GM18909 (cell line): ENCODE measurements at regions not wholly inside any gene's neighbourhood (a gene's known extent, or its start where the extent isn't known, plus 50 kb on each side); places are given as distances from the start of the nearest gene placed in this dataset.
"Not testable (repeated sequence)": the region's sequence is repeated elsewhere in the genome, so short reads cannot be mapped to it uniquely, and the experiment has no call there.

ENCODE experiments used
- ATAC-seq: cut with Tn5 transposase; IDR thresholded peaks from one replicate; pipeline ENCODE4 v1.9.1; 2021; ENCODE audit warnings: mild to moderate bottlenecking; ENCODE audit not compliant: unreplicated experiment, poor library complexity

DNA sequence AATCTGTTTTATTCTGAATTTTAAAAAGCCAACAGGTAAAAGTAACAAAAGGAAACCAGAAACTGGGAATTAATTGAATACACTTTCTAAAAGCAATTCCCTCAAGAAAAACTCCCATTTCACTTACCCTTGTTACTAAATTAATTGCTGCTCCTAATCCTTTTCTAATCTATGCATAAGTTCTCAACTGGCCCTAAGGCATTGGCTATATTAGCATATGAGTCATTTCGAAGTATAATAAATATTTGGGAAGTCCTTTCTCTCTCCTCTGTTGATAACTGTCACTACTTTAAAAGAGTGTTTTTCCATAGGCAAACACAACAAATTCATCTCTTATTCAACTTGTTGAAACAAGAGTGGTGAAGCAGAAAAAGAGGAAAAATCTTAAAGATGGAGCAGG lies 486.5 kb upstream of the HTR2C start:
- no peak for ATAC-seq

DNA sequence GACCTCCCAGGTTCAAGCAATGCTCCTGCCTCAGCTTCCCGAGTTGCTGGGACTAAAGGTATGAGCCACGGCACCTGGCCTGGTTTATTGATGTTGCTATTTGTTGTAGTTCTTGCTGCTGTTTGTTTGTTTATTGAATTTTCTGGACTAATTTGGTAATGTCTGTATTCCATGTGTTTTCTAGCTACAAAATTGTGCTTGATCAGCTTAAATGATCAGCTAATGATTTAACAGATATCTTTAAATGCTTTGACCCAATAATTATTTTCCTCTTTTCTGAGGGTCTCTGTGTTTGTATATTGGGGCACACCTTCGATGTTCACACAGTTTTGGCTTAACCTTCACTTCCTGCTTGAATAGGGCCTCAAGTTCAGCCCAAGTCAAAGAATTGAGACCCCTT lies 488.1 kb upstream of the HTR2C start:
- ATAC-seq = no peak

DNA sequence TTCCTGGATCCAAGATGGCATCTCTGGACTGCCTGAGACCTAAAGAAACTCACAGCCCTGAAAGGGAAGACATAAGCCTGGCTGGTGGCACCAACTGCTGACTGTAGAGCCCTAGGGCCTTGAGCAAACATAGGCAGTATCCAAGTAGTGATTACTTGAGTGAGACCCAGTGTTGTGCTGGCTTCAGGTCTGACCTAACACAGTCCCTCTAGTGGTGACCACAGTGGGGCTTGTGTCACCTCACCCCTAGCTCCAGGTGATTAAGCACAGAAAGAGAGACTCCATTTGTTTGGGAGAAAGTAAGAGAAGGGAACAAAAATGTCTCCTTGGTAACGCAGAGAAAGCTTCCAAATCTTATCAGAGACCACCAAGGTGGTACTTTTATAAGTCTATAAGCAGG lies 496.3 kb upstream of the HTR2C start:
- no peak for ATAC-seq

DNA sequence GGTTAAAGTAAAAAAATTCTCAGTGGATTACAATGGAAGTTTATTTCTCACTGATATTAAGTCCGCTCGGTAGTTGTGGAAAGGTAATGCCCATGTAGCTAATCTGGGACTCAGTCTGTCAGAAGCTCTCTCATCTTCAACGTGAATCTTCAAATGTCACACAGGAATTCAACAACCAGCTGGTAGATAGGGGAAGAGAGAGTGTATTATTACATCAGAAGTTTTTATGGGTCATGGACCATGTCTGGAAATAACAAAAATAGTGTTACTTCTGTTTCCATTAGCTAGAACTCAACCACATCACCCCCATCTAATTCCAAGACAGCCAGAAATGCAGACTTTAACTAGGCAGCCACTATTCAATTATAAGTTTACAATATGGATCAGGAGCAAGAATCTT lies 506.1 kb upstream of the HTR2C start:
- no peak for ATAC-seq

DNA sequence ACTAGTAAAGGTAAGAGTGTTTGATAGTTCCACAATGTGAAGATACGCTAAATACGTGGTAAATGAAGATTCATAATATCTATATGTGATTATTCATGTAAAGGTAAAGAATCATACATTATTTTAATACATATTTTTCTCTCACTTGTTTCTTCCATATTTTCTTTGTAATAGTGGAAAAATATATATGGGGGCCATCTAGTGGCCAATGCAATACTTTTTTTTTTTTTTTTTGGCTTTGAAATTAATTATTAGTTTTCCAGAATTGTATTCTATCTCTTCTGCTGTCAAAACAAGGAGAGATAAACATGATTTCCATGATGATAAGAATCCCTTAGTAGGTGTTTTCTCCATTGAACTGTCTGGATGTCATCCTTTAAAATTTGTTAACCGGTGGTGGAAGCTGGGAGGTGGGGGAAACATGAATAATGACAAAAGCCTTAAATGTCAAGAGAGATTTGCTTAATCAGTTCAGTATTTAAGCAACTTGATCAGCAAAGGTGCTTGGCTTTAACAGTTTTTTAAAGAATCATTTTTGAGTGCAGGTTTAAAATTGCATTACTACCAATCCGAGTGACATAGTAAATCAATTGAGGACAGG lies 508.7 kb upstream of the HTR2C start:
- no peak for ATAC-seq

DNA sequence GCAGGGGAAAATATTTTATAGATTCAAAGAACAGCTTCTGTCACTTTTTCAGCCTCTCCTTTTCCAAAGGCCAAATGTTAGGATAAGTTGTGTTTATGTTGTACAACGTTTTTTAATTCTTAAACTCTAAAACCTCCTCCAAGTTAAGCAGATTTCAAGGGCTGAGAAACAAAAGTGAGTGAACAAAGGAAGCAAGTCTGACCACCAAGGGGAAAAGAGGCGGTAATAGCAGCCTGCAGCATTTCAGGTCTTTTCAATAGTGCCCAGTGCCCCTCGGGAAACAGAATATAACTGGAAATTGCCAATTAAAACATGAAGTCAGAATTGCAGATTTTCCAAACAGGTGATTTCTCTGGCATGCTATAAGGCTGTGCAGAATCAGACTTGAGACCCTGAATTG lies 510.0 kb upstream of the HTR2C start:
- no peak for ATAC-seq

DNA sequence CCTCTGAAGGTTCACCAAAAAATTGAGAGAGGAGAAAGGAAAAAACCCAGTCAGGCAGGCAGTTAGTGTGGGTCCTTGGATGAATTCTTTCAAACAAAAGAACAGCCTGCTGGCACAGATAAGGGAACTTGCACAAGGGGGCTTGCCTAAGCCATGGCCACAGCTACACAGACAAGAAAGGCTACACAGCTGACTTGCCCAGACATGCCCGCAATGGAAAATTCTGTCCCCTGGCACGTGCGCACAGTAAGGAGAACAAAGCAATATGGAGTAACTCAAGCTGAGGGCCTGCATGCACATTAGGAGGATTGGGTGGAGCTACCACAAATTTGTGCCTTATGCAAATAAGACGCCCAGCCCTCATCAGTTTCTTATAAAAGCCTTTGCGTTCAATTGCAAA lies 512.5 kb upstream of the HTR2C start:
- ATAC-seq = no peak

DNA sequence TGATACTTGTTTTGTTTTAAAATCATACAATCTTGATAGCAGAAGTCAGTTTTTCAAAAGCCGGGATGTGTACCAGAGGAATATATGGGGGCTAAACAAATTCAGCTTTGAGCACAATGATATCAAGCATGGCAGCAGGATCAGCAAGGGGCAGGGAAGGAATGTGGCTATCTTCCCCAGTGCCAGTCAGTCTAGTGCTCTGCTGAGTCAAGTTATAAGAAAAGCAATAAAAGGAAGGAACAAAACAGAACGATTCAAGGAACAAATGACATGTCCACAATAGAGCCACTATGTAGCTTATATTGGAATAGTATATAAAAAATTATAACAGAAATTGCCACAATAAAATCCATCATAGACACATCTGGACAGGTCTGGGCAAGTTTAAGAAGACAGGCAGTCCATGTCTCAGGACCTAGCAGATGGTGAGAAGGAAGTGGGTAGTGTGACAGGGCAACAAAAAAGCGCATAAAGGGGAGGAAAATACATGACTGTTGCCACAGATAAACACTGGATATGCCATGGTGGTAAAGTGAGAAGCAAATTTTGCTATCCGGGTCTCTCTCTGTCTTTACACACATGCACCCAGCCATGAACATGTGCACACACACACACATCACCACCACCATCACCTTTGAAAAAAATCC lies 518.2 kb upstream of the HTR2C start:
- ATAC-seq = no peak

DNA sequence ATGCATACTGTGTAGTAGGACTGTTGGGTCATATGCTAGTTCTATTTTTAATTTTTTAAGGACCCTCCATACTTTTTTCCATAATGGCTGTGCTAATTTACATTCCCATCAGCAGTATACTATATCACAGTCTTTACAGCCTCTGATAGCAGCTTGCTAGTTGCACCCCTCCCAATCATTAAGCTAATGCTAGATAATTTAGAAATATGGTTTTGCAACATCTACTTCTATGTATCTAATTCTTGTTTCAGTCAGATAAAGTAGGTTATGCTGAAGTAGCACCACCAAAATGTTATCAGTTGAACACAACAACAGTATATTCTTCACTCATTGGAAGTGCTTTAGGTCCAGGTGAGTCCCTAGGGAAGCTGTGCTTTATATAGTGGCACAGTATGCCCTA lies 522.7 kb upstream of the HTR2C start:
- no peak for ATAC-seq

DNA sequence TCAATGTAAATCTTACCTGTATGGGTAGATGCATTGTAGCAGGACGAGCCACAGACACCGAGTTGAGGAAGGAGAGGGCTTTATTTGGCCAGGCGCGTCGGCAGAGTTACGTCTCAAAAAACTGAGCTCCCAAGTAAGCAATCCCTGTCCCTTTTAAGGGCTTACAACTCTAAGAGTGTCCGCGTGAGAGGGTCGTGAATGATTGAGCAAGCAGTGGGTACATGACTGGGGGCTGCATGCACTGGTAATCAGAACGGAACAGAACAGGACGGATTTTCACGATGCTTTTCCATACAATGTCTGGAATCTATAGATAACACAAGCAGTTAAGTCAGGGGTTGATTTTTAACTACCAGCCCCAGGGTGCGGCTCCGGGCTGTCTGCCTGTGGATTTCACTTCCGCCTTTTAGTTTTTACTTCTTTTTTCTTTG lies 524.9 kb upstream of the HTR2C start:
- no peak for ATAC-seq

DNA sequence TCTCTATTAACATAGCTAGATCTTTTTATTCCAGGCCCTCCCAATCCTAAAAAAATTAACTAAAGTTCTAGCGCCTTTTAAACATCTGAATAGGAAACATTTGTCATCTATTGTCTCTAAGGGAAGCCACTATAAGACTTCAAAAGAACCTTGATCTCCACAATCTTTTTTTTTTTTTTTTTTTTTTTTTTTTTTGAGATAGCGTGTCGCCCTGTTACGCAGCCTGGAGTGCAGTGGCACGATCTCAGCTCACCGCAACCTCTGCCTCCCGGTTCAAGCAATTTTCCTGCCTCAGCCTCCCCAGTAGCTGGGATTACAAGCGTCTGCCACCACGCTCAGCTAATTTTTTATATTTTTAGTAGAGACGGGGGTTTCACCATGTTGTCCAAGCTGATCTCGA lies 526.5 kb upstream of the HTR2C start:
- not testable (repeated sequence) for ATAC-seq

DNA sequence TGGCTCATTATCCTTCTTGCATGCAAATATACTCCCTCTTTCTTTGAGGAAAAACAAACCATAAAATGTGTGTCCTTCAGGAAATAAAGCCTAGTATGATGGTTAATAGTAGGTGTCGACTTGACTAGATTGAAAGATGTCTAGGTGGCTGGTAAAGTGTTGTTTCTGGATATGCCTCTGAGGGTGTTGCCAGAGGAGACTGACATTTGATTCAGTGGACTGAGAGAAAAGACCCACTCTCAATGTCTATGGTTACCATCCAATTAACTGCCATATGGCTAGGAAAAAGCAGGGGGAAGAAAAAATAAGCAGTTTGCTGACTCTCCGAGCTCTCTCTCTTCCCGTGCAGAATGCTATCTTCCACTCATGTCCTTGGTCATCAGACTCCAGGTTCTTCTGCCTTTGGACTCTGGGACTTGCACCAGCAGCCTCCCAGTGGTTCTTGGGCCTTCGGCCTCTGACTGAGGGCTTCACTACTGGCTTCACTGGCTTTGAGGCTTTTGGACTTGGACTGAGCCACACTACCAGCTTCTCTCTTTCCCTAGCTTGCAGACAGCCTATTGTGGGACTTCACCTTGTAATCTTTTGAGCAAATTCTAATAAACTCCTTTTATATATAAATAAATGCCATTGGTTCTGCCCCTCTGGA lies 532.1 kb upstream of the HTR2C start:
- ATAC-seq = no peak

DNA sequence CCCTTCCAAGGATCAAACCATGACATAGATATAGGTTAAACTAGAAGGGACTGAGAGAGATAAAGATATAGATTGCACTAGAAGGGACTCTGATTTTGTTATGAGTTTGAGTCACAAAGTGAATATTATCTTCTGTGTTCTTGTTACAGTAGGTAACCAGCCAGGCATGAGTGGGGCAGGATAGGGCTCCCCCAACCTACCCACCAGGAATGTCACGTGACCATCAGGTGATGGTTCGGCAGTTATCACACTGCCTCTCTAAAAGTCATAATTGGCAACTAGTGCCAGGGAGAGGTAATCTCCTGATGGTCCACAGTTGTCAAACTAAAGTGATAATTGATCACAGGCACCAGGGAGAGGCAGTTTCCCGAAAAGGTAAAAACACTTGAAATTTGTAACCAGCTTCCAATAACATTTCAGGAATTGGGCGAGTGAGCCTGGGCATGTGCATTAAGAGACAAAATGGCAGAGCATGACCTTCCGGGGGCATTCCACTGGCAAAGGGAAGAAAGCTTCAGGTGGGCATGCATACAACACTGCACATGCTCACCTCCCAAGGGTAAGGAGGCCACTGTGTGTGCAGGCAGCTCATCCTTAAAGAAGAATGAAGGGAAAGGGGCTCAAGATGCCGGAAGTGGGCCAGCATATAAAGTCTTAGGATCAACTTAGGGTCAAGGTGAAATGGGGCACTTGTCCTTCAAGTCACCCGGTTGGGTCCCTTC lies 533.6 kb upstream of the HTR2C start:
- ATAC-seq = no peak

DNA sequence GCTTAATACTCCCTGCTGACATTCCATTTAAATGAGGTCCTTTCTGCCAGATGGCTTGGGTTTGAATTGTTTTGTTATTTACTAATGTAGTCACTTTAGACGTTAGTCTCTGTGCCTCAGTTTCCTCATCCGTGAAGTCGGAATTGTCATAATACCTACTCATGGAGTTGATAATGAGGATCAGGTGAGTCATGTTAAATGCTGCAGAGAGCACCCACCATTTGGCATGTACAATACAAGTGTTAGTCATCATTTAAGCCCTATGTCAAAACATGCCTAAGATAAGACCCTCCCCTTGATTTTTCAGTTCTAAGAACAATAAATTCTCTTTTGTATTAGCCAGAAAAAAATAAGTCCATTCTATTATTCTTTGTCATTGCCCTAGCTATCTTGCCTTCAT lies 534.8 kb upstream of the HTR2C start:
- ATAC-seq = no peak

DNA sequence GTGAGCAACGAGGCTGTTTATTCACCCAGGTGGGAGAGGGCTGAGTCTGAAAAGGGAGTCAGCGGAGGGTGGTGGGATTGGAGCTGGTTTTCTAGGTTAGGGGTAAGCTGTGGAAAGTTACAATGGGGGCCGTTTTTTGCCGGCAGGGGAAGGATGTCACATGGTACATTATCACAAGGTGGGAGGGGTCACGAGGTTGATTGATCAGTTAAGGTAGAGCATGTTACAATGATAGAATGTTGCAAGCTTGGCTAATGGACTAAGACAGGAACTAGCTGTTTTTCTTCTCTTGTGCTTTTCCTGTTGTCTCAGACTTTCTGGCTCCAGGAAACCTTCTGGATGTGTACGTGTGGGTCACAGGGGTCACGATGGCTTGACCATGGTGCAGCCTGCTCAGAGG lies 536.3 kb upstream of the HTR2C start:
- no peak for ATAC-seq

DNA sequence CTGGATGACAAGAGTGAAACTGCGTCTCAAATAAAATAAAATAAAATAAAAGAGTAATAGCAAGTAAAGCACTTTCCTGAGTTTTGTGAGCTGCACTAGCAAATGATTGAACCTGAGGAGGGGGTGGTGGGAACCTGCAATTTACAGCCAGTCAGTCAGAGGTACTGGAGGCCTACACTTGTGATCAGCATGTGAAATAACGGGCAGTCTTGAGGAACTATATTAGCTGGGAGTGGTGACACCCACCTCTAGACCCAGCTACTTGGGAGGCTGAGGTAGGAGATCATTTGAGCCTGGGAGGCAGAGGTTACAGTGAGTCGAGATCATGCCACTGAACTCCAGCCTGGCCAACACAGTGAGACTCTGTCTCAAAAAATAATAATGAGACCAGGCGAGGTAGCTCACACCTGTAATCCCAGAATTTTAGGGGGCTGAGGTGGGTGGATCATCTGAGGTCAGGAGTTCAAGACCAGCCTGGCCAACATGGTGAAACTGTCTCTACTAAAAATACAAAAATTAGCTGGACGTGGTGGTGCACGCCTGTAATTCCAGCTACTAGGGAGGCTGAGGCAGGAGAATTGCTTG lies 537.1 kb upstream of the HTR2C start:
- ATAC-seq = no peak

DNA sequence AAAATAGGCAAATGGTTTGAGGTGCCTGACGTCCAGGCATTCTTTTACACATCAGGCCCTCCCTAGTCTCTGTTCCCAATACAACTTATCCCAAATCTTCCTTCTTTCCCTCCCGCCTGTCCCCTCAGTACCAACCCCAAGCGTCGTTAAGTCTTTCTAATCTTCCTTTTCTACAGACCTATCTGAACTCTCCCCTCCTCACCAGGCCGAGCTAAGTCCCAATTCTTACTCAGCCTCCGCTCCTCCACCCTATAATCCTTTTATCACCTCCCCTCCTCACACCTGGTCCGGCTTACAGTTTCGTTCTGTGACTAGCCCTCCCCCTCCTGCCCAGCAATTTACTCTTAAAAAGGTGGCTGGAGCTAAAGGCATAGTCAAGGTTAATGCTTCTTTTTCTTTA lies 542.4 kb upstream of the HTR2C start:
- ATAC-seq = not testable (repeated sequence)

DNA sequence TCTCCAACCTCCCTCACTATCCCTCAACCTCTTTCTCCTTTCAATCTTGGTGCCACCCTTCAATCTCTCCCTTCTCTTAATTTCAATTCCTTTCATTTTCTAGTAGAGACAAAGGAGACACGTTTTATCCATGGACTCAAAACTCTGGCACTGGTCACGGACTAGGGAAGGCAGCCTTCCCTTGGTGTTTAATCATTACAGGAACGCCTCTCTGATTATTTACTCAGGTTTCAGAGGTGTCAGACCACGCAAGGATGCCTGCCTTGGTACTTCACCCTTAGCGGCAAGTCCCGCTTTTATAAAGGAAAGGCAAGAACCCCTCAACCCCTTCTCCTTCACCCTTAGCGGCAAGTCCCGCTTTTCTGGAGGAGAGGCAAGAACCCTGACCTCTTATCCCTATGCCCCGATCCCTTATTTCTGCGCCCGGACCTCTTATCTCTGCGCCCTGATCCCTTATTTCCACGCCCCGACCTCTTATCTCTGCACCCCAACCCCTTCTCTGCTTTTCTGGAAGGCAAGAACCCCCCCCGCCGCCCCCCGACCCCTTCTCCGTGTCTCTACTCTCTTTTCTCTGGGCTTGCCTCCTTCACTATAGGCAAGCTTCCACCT lies 543.1 kb upstream of the HTR2C start:
- not testable (repeated sequence) for ATAC-seq

DNA sequence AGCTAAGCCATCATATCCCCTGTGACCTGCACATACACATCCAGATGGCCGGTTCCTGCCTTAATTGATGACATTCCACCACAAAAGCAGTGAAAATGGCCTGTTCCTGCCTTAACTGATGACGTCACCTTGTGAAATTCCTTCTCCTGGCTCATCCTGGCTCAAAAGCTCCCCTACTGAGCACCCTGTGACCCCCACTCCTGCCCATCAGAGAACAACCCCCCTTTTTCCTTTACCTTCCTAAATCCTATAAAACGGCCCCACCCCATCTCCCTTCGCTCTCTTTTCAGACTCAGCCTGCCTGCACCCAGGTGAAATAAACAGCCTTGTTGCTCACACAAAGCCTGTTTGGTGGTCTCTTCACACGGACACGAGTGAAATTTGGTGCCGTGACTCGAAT lies 543.8 kb upstream of the HTR2C start:
- not testable (repeated sequence) for ATAC-seq

DNA sequence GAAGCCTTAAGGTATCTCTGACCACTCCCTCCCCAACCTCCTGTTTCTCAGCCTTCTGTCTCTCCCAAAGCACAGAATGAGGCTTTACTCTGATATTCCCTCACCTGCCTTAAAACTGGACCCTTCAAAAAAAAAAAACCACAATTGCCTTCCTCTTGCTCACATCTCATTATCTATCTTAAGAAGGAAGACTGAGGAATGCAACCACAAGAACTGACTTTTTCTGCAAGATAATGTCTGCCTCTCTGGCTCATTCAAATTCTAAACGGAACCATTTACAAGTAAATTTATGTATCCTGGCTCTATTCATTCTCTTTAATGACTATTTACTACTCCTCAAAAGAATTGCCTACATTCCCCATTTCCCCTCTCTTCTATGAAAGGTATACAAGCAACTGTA lies 545.5 kb upstream of the HTR2C start:
- no peak for ATAC-seq

DNA sequence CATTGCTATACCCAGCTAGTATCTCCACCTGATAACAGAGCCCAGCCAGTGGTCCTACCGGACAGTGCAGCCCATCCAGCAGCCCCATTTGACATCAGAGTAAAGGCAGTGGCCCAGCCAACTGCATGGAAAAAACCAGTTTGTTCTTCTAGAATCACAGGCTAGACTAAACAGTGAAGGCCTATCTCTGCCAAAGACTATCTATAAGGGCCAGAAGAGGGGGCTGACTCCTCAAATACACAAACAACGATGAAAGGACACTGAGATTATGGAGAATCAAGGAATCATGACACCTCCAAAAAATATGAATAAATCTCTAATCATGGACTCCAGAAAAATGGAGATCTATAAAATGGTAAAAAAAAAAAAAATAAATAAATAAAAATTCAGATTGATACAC lies 546.4 kb upstream of the HTR2C start:
- ATAC-seq = no peak
